ENCODE measurements at regions not wholly inside any gene's neighbourhood (a gene's known extent, or its start where the extent isn't known, plus 50 kb on each side); places are given as distances from the start of the nearest gene placed in this dataset.

DNA sequence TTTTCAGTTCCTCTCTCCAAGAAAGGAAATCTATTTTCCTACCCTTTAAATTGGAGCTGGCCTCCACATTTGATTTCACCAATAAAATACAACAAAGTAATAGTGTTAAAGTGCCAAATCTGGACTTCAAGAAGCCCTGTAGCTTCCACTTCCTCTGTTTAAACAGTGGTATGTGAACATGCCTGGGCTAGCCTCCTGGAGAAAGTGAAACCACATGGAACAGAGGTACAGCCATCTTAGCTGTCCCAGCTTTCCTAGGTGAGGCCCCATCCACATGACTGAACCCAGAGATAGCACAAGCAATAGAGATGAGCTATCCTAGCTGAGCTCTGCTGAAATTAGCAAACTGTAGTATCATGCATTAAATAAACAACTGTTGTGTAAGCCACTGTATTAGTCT, 131.8 kb upstream of the VCX start:
- DNase-seq (ENCODE audit: low read depth, low spot score) = peak; percentile 26
- peak; percentile 49 for FAIRE-seq

DNA sequence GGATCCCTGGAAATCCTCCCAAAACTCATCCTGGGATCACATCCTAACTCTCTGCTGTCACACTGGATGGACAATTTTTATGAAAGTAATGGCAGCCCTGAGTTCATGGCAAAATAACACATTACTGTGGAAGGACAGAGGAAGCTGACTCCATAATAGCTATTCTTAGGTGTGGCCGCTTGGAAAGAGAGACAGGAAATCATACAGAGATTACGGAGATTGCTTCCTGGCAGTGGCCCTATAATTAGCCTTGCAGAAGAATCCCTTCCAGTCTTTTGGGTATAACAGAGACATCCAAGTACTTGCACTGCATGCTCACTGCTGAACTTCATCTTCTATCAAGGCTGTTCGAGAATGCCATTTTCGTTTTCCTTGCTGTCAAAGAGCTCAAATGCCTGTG, 133.1 kb upstream of the VCX start:
- Histone ChIP-seq H3K9me1 (ENCODE audit: control insufficient read depth, extremely low read depth, insufficient read depth, low read length) (no peaks in the 10 kb centered on the region), H3K79me2 (ENCODE audit: control insufficient read depth, insufficient read depth, low read length) (no peaks in the 10 kb centered on the region), H3K36me3 (ENCODE audit: control insufficient read depth in 2 of 2, extremely low read depth in 1 of 2, insufficient read depth in 2 of 2, low read length in 2 of 2) (no peaks in the 10 kb centered on the region), H3K4me2 (ENCODE audit: control insufficient read depth, extremely low read depth, insufficient read depth, low read depth, low read length) (no peak overlapping the region), H3K4me1 (ENCODE audit: control insufficient read depth, extremely low read depth, insufficient read depth, low read length) (peaks cover 7% of the 10 kb centered on the region), H4K20me1 (ENCODE audit: control insufficient read depth, extremely low read depth, insufficient read depth, low read length) (no peaks in the 10 kb centered on the region), H2AFZ (ENCODE audit: control insufficient read depth, low read length) (peak overlapping the region; percentile 49), H3K9me3 (ENCODE audit: control insufficient read depth, low read depth, low read length) (no peaks in the 10 kb centered on the region), H3K9ac (ENCODE audit: control insufficient read depth, extremely low read depth, insufficient read depth, low read length) (no peak overlapping the region), H3K4me3 (ENCODE audit: control insufficient read depth in 2 of 3, extremely low read depth in 1 of 3, insufficient read depth in 2 of 3, low read depth in 1 of 3, low read length in 3 of 3) (no peak overlapping the region), H3K27me3 (ENCODE audit: control insufficient read depth, extremely low read depth, insufficient read depth, low read length) (no peaks in the 10 kb centered on the region), H3K27ac (ENCODE audit: control insufficient read depth, insufficient read depth, low read length) (no peak overlapping the region)
- TF ChIP-seq, protein P1, sequence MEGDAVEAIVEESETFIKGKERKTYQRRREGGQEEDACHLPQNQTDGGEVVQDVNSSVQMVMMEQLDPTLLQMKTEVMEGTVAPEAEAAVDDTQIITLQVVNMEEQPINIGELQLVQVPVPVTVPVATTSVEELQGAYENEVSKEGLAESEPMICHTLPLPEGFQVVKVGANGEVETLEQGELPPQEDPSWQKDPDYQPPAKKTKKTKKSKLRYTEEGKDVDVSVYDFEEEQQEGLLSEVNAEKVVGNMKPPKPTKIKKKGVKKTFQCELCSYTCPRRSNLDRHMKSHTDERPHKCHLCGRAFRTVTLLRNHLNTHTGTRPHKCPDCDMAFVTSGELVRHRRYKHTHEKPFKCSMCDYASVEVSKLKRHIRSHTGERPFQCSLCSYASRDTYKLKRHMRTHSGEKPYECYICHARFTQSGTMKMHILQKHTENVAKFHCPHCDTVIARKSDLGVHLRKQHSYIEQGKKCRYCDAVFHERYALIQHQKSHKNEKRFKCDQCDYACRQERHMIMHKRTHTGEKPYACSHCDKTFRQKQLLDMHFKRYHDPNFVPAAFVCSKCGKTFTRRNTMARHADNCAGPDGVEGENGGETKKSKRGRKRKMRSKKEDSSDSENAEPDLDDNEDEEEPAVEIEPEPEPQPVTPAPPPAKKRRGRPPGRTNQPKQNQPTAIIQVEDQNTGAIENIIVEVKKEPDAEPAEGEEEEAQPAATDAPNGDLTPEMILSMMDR (optimal IDR thresholded peaks at IDR 0.05 in 1 of 3, IDR thresholded peaks at IDR 0.05 in 1 of 3, conservative IDR thresholded peaks at IDR 0.05 in 1 of 3; ENCODE audit: extremely low read depth in 1 of 3, insufficient read depth in 2 of 3, low read length in 3 of 3) = no peak
- no peak for TF ChIP-seq EZH2 (IDR thresholded peaks at IDR 0.05; ENCODE audit: low read length)
- DNase-seq (ENCODE audit: low read depth, low spot score) (no peak), FAIRE-seq (no peak)
- dilution Hi-C loops (cut with MboI; ENCODE audit: extremely low pct_ligation_motif_present, low sequenced_read_pairs) = no loop called here

More for the DNA sequence above, 131.8 kb upstream of the VCX start:
- Histone ChIP-seq H3K4me3 (ENCODE audit: control insufficient read depth in 2 of 3, extremely low read depth in 1 of 3, insufficient read depth in 2 of 3, low read depth in 1 of 3, low read length in 3 of 3) (no peak overlapping the region), H3K9me1 (ENCODE audit: control insufficient read depth, extremely low read depth, insufficient read depth, low read length) (no peaks in the 10 kb centered on the region), H3K4me1 (ENCODE audit: control insufficient read depth, extremely low read depth, insufficient read depth, low read length) (peaks cover 7% of the 10 kb centered on the region), H3K9me3 (ENCODE audit: control insufficient read depth, low read depth, low read length) (no peaks in the 10 kb centered on the region), H3K36me3 (ENCODE audit: control insufficient read depth in 2 of 2, extremely low read depth in 1 of 2, insufficient read depth in 2 of 2, low read length in 2 of 2) (no peaks in the 10 kb centered on the region), H3K4me2 (ENCODE audit: control insufficient read depth, extremely low read depth, insufficient read depth, low read depth, low read length) (no peak overlapping the region), H2AFZ (ENCODE audit: control insufficient read depth, low read length) (peak overlapping the region; percentile 87), H3K79me2 (ENCODE audit: control insufficient read depth, insufficient read depth, low read length) (no peaks in the 10 kb centered on the region), H4K20me1 (ENCODE audit: control insufficient read depth, extremely low read depth, insufficient read depth, low read length) (no peaks in the 10 kb centered on the region), H3K27ac (ENCODE audit: control insufficient read depth, insufficient read depth, low read length) (no peak overlapping the region), H3K27me3 (ENCODE audit: control insufficient read depth, extremely low read depth, insufficient read depth, low read length) (no peaks in the 10 kb centered on the region), H3K9ac (ENCODE audit: control insufficient read depth, extremely low read depth, insufficient read depth, low read length) (no peak overlapping the region)
- no peak for TF ChIP-seq EZH2 (IDR thresholded peaks at IDR 0.05; ENCODE audit: low read length)
- TF ChIP-seq, protein P1 (optimal IDR thresholded peaks at IDR 0.05 in 1 of 3, IDR thresholded peaks at IDR 0.05 in 1 of 3, conservative IDR thresholded peaks at IDR 0.05 in 1 of 3; ENCODE audit: extremely low read depth in 1 of 3, insufficient read depth in 2 of 3, low read length in 3 of 3) = no peak
- dilution Hi-C loops (cut with MboI; ENCODE audit: extremely low pct_ligation_motif_present, low sequenced_read_pairs) = no loop called here

Measured in keratinocyte (primary cell).